ENCODE measurements at regions not wholly inside any gene's neighbourhood (a gene's known extent, or its start where the extent isn't known, plus 50 kb on each side); places are given as distances from the start of the nearest gene placed in this dataset.
"Not testable (repeated sequence)": the region's sequence is repeated elsewhere in the genome, so short reads cannot be mapped to it uniquely, and the experiment has no call there.

DNA sequence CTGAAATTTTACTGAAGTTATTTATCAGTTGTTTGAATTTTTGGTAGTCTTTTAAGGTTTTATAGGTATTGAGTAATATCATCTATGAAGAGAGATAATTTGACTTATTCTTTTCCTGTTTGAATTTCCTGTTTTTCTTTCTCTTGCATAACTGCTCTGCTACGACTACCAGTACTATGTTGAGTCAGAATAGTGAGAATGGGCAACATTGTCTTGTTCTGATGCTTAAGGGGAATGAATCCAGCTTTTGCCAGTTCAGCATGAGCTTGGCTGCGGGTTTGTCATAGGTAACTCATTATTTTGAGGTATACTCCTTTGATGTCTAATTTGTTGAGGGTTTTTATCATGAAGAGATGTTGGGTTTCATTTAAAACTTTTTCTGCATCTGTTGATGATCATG is 102.2 kb downstream of the MALL start:
- TF ChIP-seq SP1 (IDR thresholded peaks at IDR 0.05; ENCODE audit: low read depth, low read length); ASH2L (IDR thresholded peaks at IDR 0.05; ENCODE audit: low read length); TEAD4 (IDR thresholded peaks at IDR 0.05; ENCODE audit: low read depth, low read length); CHD2 (IDR thresholded peaks at IDR 0.05; ENCODE audit: low read length); GABPA (IDR thresholded peaks at IDR 0.05; ENCODE audit: borderline replicate concordance, insufficient read depth, low read length); ATF3 (IDR thresholded peaks at IDR 0.05; ENCODE audit: insufficient read depth, low read depth, low read length); CTCF (IDR thresholded peaks at IDR 0.05; ENCODE audit: control extremely low read depth in 1 of 3, insufficient read depth in 1 of 3, low read depth in 1 of 3, low read length in 3 of 3); POLR2A (IDR thresholded peaks at IDR 0.05; ENCODE audit: control extremely low read depth in 1 of 2, low read depth in 2 of 2, low read length in 2 of 2); RFX5 (IDR thresholded peaks at IDR 0.05; ENCODE audit: borderline replicate concordance, low read depth, low read length); RAD21 (IDR thresholded peaks at IDR 0.05 in 1 of 2, conservative IDR thresholded peaks at IDR 0.05 in 1 of 2; ENCODE audit: low read depth in 2 of 2, low read length in 2 of 2): not testable (repeated sequence)

Data from H1 (cell line).